ENCODE measurements at regions not wholly inside any gene's neighbourhood (a gene's known extent, or its start where the extent isn't known, plus 50 kb on each side); places are given as distances from the start of the nearest gene placed in this dataset.

- no peak for FAIRE-seq
- Histone ChIP-seq H3K9me3 (ENCODE audit: control insufficient read depth in 2 of 3, insufficient read depth in 1 of 3, low read length in 3 of 3) (no peaks in the 10 kb centered on the region), H3K9ac (ENCODE audit: low read length in 3 of 3) (no peak overlapping the region), H3K36me3 (ENCODE audit: control insufficient read depth in 2 of 3, insufficient read depth in 3 of 3, low read length in 3 of 3) (no peaks in the 10 kb centered on the region), H3K27me3 (ENCODE audit: control insufficient read depth, insufficient read depth, low read length) (no peaks in the 10 kb centered on the region), H3K27ac (ENCODE audit: low read depth in 2 of 2, low read length in 2 of 2) (no peak overlapping the region), H3K4me3 (ENCODE audit: low read length in 3 of 3) (no peak overlapping the region), H3K4me1 (ENCODE audit: control insufficient read depth in 2 of 3, insufficient read depth in 2 of 3, low read depth in 1 of 3, low read length in 3 of 3) (no peaks in the 10 kb centered on the region)
- intact Hi-C loops (cut with DNase I): no loop called here
- no peak for TF ChIP-seq CTCF (IDR thresholded peaks at IDR 0.05; ENCODE audit: borderline replicate concordance, extremely low read depth, insufficient read depth)
- no peak for DNase-seq
Measured at GRCh38 chr1:193558491-193559028, 372.1 kb upstream of the B3GALT2 start.

GRCh38 chr1:193555662-193556441 lies 369.4 kb upstream of the B3GALT2 start:
- intact Hi-C loops (cut with DNase I): no loop called here
- TF ChIP-seq CTCF (IDR thresholded peaks at IDR 0.05; ENCODE audit: borderline replicate concordance, extremely low read depth, insufficient read depth): no peak
- H3K9ac ChIP-seq (ENCODE audit: low read length in 3 of 3): no peak overlapping the region
- no peak for FAIRE-seq
- no peak for DNase-seq
- H3K36me3 ChIP-seq (ENCODE audit: control insufficient read depth in 2 of 3, insufficient read depth in 3 of 3, low read length in 3 of 3): no peaks in the 10 kb centered on the region
- no peaks in the 10 kb centered on the region for H3K4me1 ChIP-seq (ENCODE audit: control insufficient read depth in 2 of 3, insufficient read depth in 2 of 3, low read depth in 1 of 3, low read length in 3 of 3)
- H3K27me3 ChIP-seq (ENCODE audit: control insufficient read depth, insufficient read depth, low read length): no peaks in the 10 kb centered on the region
- no peak overlapping the region for H3K27ac ChIP-seq (ENCODE audit: low read depth in 2 of 2, low read length in 2 of 2)
- no peak overlapping the region for H3K4me3 ChIP-seq (ENCODE audit: low read length in 3 of 3)
- no peaks in the 10 kb centered on the region for H3K9me3 ChIP-seq (ENCODE audit: control insufficient read depth in 2 of 3, insufficient read depth in 1 of 3, low read length in 3 of 3)

GRCh38 chr1:193553564-193553963 lies 367.2 kb upstream of the B3GALT2 start:
- H3K36me3 ChIP-seq (ENCODE audit: control insufficient read depth in 2 of 3, insufficient read depth in 3 of 3, low read length in 3 of 3): no peaks in the 10 kb centered on the region
- FAIRE-seq (no peak), DNase-seq (no peak)
- no peak for TF ChIP-seq CTCF (IDR thresholded peaks at IDR 0.05; ENCODE audit: borderline replicate concordance, extremely low read depth, insufficient read depth)
- H3K27ac ChIP-seq (ENCODE audit: low read depth in 2 of 2, low read length in 2 of 2): no peak overlapping the region
- H3K9me3 ChIP-seq (ENCODE audit: control insufficient read depth in 2 of 3, insufficient read depth in 1 of 3, low read length in 3 of 3): no peaks in the 10 kb centered on the region
- no peaks in the 10 kb centered on the region for H3K4me1 ChIP-seq (ENCODE audit: control insufficient read depth in 2 of 3, insufficient read depth in 2 of 3, low read depth in 1 of 3, low read length in 3 of 3)
- no peak overlapping the region for H3K4me3 ChIP-seq (ENCODE audit: low read length in 3 of 3)
- H3K9ac ChIP-seq (ENCODE audit: low read length in 3 of 3): no peak overlapping the region
- no peaks in the 10 kb centered on the region for H3K27me3 ChIP-seq (ENCODE audit: control insufficient read depth, insufficient read depth, low read length)
- intact Hi-C loops (cut with DNase I): no loop called here

Data from kidney (tissue), 13 donors.